ENCODE measurements at regions not wholly inside any gene's neighbourhood (a gene's known extent, or its start where the extent isn't known, plus 50 kb on each side); places are given as distances from the start of the nearest gene placed in this dataset.

- Histone ChIP-seq H3K27ac (no peak overlapping the region), H3K4me1 (no peaks in the 10 kb centered on the region)
- intact Hi-C loops (cut with DNase I; ENCODE audit: low total_unique reads): no loop called here
Observed at GRCh38 chr2:136437461-136437860, 319.5 kb upstream of the CXCR4 start.

GRCh38 chr2:136436936-136437335 lies 319.0 kb upstream of the CXCR4 start:
- Histone ChIP-seq H3K9me3 (no peaks in the 10 kb centered on the region), H3K27ac (no peak overlapping the region), H3K36me3 (no peaks in the 10 kb centered on the region), H3K4me1 (no peaks in the 10 kb centered on the region), H3K4me3 (no peak overlapping the region), H3K27me3 (peaks cover 0 to 3% of the 10 kb centered on the region in 2 donors)
- TF ChIP-seq POLR2A (IDR thresholded peaks at IDR 0.05) (no peak), CTCF (IDR thresholded peaks at IDR 0.05) (no peak), POLR2AphosphoS5 (IDR thresholded peaks at IDR 0.05) (no peak)
- DNase-seq (ENCODE audit: low spot score in 2 of 2): no peak
- intact Hi-C loops (cut with DNase I; ENCODE audit: low total_unique reads): no loop called here

More at GRCh38 chr2:136437461-136437860, 319.5 kb upstream of the CXCR4 start:
- Histone ChIP-seq H3K9me3 (no peaks in the 10 kb centered on the region), H3K4me3 (no peak overlapping the region), H3K27me3 (peaks cover 0 to 3% of the 10 kb centered on the region in 2 donors), H3K36me3 (no peaks in the 10 kb centered on the region)
- no peak for DNase-seq (ENCODE audit: low spot score in 2 of 2)
- no peak for TF ChIP-seq POLR2AphosphoS5 (IDR thresholded peaks at IDR 0.05)
- no peak for TF ChIP-seq CTCF (IDR thresholded peaks at IDR 0.05)
- no peak for TF ChIP-seq POLR2A (IDR thresholded peaks at IDR 0.05)

GRCh38 chr2:136434251-136434715 lies 316.3 kb upstream of the CXCR4 start:
- TF ChIP-seq POLR2A (IDR thresholded peaks at IDR 0.05) (no peak), POLR2AphosphoS5 (IDR thresholded peaks at IDR 0.05) (no peak), CTCF (IDR thresholded peaks at IDR 0.05) (no peak)
- Histone ChIP-seq H3K36me3 (no peaks in the 10 kb centered on the region), H3K27me3 (peaks cover 0 to 3% of the 10 kb centered on the region in 2 donors), H3K9me3 (no peaks in the 10 kb centered on the region), H3K4me3 (no peak overlapping the region), H3K4me1 (no peaks in the 10 kb centered on the region), H3K27ac (no peak overlapping the region)
- intact Hi-C loops (cut with DNase I; ENCODE audit: low total_unique reads): no loop called here
- no peak for DNase-seq (ENCODE audit: low spot score in 2 of 2)

GRCh38 chr2:136433261-136433660 lies 315.3 kb upstream of the CXCR4 start:
- Histone ChIP-seq H3K36me3 (no peaks in the 10 kb centered on the region), H3K4me3 (no peak overlapping the region), H3K9me3 (no peaks in the 10 kb centered on the region), H3K27me3 (peaks cover 0 to 3% of the 10 kb centered on the region in 2 donors), H3K4me1 (no peaks in the 10 kb centered on the region), H3K27ac (no peak overlapping the region)
- intact Hi-C loops (cut with DNase I; ENCODE audit: low total_unique reads): no loop called here
- no peak for DNase-seq (ENCODE audit: low spot score in 2 of 2)
- no peak for TF ChIP-seq CTCF (IDR thresholded peaks at IDR 0.05)
- no peak for TF ChIP-seq POLR2AphosphoS5 (IDR thresholded peaks at IDR 0.05)
- TF ChIP-seq POLR2A (IDR thresholded peaks at IDR 0.05): no peak

- DNase-seq (ENCODE audit: low spot score in 2 of 2): no peak
- no peak overlapping the region for H3K27ac ChIP-seq
- H3K27me3 ChIP-seq: peaks cover 0 to 9% of the 10 kb centered on the region in 2 donors
- H3K36me3 ChIP-seq: no peaks in the 10 kb centered on the region
- intact Hi-C loops (cut with DNase I; ENCODE audit: low total_unique reads): no loop called here
- H3K9me3 ChIP-seq: no peaks in the 10 kb centered on the region
- no peak overlapping the region for H3K4me3 ChIP-seq
- no peaks in the 10 kb centered on the region for H3K4me1 ChIP-seq
- TF ChIP-seq POLR2AphosphoS5 (IDR thresholded peaks at IDR 0.05): no peak
- TF ChIP-seq POLR2A (IDR thresholded peaks at IDR 0.05): no peak
- no peak for TF ChIP-seq CTCF (IDR thresholded peaks at IDR 0.05)
Observed at GRCh38 chr2:136424112-136424511, 306.2 kb upstream of the CXCR4 start.

Data from breast epithelium (tissue), 4 donors.